HepG2 (cell line): ENCODE measurements at regions not wholly inside any gene's neighbourhood (a gene's known extent, or its start where the extent isn't known, plus 50 kb on each side); places are given as distances from the start of the nearest gene placed in this dataset.

Experiments used
- BHLHE40 ChIP-seq: IDR thresholded peaks from 2 replicates; pipeline ENCODE4 v1.6.1; 2011; ENCODE audit warnings: low read length, improper control_type of control experiment
- CTCF ChIP-seq: sonication (generic); formaldehyde crosslinking; IDR thresholded peaks from 2 replicates; pipeline ENCODE4 v1.5.0; 2020; ENCODE audit warnings: mild to moderate bottlenecking, missing genetic modification reagents, moderate library complexity
- EP300 ChIP-seq, 3 experiments: sonication (generic) in 1 of 3; formaldehyde crosslinking in 1 of 3; IDR thresholded peaks; 2 replicates each; pipeline versions ENCODE4 v1.5.1 to v1.6.1; 2011 to 2020; ENCODE audit warnings: low read depth in 2 of 3, low read length in 2 of 3, borderline replicate concordance in 1 of 3, improper control_type of control experiment in 1 of 3, mild to moderate bottlenecking in 1 of 3, missing genetic modification reagents in 1 of 3, moderate library complexity in 1 of 3
- FOXK2 ChIP-seq: fragments of 450-650 bp; IDR thresholded peaks from 2 replicates; pipeline ENCODE4 v1.6.1; 2016
- GABPA ChIP-seq, 2 experiments: IDR thresholded peaks; 2 replicates each; pipeline ENCODE4 v1.6.1; 2011 to 2016; ENCODE audit warnings: low read depth in 2 of 2, low read length in 1 of 2, missing biosample characterization in 1 of 2, missing genetic modification characterization in 1 of 2
- MAFK ChIP-seq, 2 experiments: IDR thresholded peaks in 1 of 2; conservative IDR thresholded peaks in 1 of 2; 2 replicates each; pipeline ENCODE4 v1.6.1; 2011; ENCODE audit warnings: improper control_type of control experiment in 2 of 2, low read length in 2 of 2
- MIER2 ChIP-seq: IDR thresholded peaks from 2 replicates; pipeline ENCODE4 v1.6.1; 2016; ENCODE audit warnings: missing biosample characterization, missing genetic modification reagents
- POLR2G ChIP-seq: fragments of 200-400 bp; formaldehyde crosslinking; IDR thresholded peaks from 2 replicates; pipeline ENCODE4 v1.6.1; 2018; ENCODE audit warnings: mild to moderate bottlenecking, low read depth, low read length, moderate library complexity
- ZNF138 ChIP-seq: sonication (generic); formaldehyde crosslinking; IDR thresholded peaks from 2 replicates; pipeline ENCODE4 v1.5.0; 2020; ENCODE audit warnings: mild to moderate bottlenecking, low read depth, missing genetic modification reagents
- ZNF225 ChIP-seq: sonication (generic); formaldehyde crosslinking; IDR thresholded peaks from 2 replicates; pipeline ENCODE4 v1.4.0; 2020; ENCODE audit warnings: mild to moderate bottlenecking, missing genetic modification reagents
- ZNF484 ChIP-seq: sonication (generic); formaldehyde crosslinking; IDR thresholded peaks from 2 replicates; pipeline ENCODE4 v1.5.1; 2020; ENCODE audit warnings: mild to moderate bottlenecking, low read depth, missing genetic modification reagents, borderline replicate concordance

DNA sequence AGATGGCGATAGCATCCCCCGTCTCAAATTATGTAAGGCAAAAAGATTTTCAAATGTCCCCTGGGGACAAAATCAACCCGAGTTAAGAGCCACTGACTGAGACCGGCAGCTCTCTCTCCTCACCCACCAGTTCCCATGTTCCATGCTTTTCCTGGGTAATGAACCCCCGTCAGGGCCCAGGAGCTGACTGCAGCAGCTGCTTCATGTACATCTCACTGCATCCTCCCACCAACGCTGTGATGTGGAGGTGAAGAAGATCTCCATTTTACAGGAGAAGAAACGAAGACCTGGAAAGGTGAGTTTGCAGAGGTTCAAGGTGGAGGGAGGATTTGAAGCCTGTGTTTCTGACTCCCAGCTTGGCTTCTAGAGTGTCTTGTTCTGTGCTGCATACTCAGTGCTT, 481.1 kb downstream of the MIAT start:
- TF ChIP-seq GABPA (IDR thresholded peaks at IDR 0.05; ENCODE audit: low read depth, low read length) (no peak), GABPA (CRISPR knock-in tag; IDR thresholded peaks at IDR 0.05; ENCODE audit: low read depth) (no peak), CTCF (CRISPR knock-in tag) (no peak), POLR2G (no peak), ZNF138 (no peak), FOXK2 (no peak), ZNF225 (no peak), MAFK (conservative IDR thresholded peaks at IDR 0.05 in 1 of 2, IDR thresholded peaks at IDR 0.05 in 1 of 2; ENCODE audit: low read length in 2 of 2) (no peak), ZNF484 (CRISPR knock-in tag) (no peak), MIER2 (CRISPR knock-in tag) (no peak), BHLHE40 (no peak), EP300 (IDR thresholded peaks at IDR 0.05; ENCODE audit: low read depth in 2 of 2, low read length in 2 of 2) (no peak), EP300 (CRISPR knock-in tag; IDR thresholded peaks at IDR 0.05; ENCODE audit: borderline replicate concordance) (no peak)
